KBM-7 (cell line): ENCODE measurements at regions not wholly inside any gene's neighbourhood (a gene's known extent, or its start where the extent isn't known, plus 50 kb on each side); places are given as distances from the start of the nearest gene placed in this dataset.

Source experiments
- DNase-seq: peaks from one replicate; pipeline ENCODE4 v3.0.0-alpha.2; 2015
- in situ Hi-C: fragments of 300-500 bp; cut with MboI; formaldehyde crosslinking; loops from 2 replicates; pipeline ENCODE4 v1.14.3; 2020; ENCODE audit warnings: low sequenced_read_pairs, low pct_unique_long_range_greater_than_20kb, mixed read lengths

- in situ Hi-C loops, result no loop called here
- no peak for DNase-seq
Measured at GRCh38 chr20:39855799-39856198, 833.2 kb downstream of the MAFB start.

GRCh38 chr20:39855056-39855455 is 834.0 kb downstream of the MAFB start:
- no peak for DNase-seq
- in situ Hi-C loops, result no loop called here

GRCh38 chr20:39853636-39854035 is 835.4 kb downstream of the MAFB start:
- in situ Hi-C loops, result no loop called here
- no peak for DNase-seq

- in situ Hi-C loops, result no loop called here
- no peak for DNase-seq
Measured at GRCh38 chr20:39853050-39853449, 836.0 kb downstream of the MAFB start.

- no peak for DNase-seq
- in situ Hi-C loops, result no loop called here
Measured at GRCh38 chr20:39851459-39851858, 837.6 kb downstream of the MAFB start.

- DNase-seq, result no peak
- in situ Hi-C loops, result no loop called here
Measured at GRCh38 chr20:39850821-39851330, 838.2 kb downstream of the MAFB start.

GRCh38 chr20:39850246-39850645 is 838.8 kb downstream of the MAFB start:
- DNase-seq, result no peak
- in situ Hi-C loops, result no loop called here

- in situ Hi-C loops, result no loop called here
Measured at GRCh38 chr20:39849664-39850063, 839.4 kb downstream of the MAFB start.

GRCh38 chr20:39849171-39849570 is 839.9 kb downstream of the MAFB start:
- in situ Hi-C loops, result no loop called here
- DNase-seq, result no peak

More at GRCh38 chr20:39849664-39850063, 839.4 kb downstream of the MAFB start:
- DNase-seq, result no peak

- DNase-seq, result no peak
- in situ Hi-C loops, result no loop called here
Measured at GRCh38 chr20:39839399-39840119, 849.5 kb downstream of the MAFB start.

GRCh38 chr20:39837561-39837960 is 851.5 kb downstream of the MAFB start:
- in situ Hi-C loops, result no loop called here
- DNase-seq, result no peak

GRCh38 chr20:39835130-39835842 is 853.8 kb downstream of the MAFB start:
- no peak for DNase-seq
- in situ Hi-C loops, result no loop called here

- DNase-seq, result no peak
- in situ Hi-C loops, result no loop called here
Measured at GRCh38 chr20:39830903-39831302, 858.1 kb downstream of the MAFB start.

- no peak for DNase-seq
- in situ Hi-C loops, result no loop called here
Measured at GRCh38 chr20:39829661-39830060, 859.4 kb downstream of the MAFB start.

- DNase-seq, result no peak
Measured at GRCh38 chr20:39829256-39829655, 859.8 kb downstream of the MAFB start.

GRCh38 chr20:39825950-39826349 is 863.1 kb downstream of the MAFB start:
- in situ Hi-C loops, result no loop called here
- DNase-seq, result no peak

More at GRCh38 chr20:39829256-39829655, 859.8 kb downstream of the MAFB start:
- in situ Hi-C loops, result no loop called here

GRCh38 chr20:39825524-39825923 is 863.4 kb downstream of the DHX35 start:
- in situ Hi-C loops, result no loop called here
- no peak for DNase-seq

GRCh38 chr20:39823224-39823623 is 861.1 kb downstream of the DHX35 start:
- no peak for DNase-seq
- in situ Hi-C loops, result no loop called here

GRCh38 chr20:39822667-39823066 is 860.5 kb downstream of the DHX35 start:
- no peak for DNase-seq
- in situ Hi-C loops, result no loop called here

GRCh38 chr20:39813190-39813829 is 851.2 kb downstream of the DHX35 start:
- no peak for DNase-seq
- in situ Hi-C loops, result no loop called here
